ENCODE measurements at regions not wholly inside any gene's neighbourhood (a gene's known extent, or its start where the extent isn't known, plus 50 kb on each side); places are given as distances from the start of the nearest gene placed in this dataset.

- Mint-ChIP-seq H3K27me3 (no peaks in the 10 kb centered on the region), H3K27ac (no peak overlapping the region), H3K4me3 (no peak overlapping the region), H3K4me1 (no peaks in the 10 kb centered on the region), H3K36me3 (no peaks in the 10 kb centered on the region), H3K9me3 (ENCODE audit: low read depth) (no peaks in the 10 kb centered on the region)
- ATAC-seq (no peak), DNase-seq (no peak)
- CTCF ChIA-PET = no interaction called here
Observed at GRCh38 chr3:168870892-168871291, 775.2 kb upstream of the GOLIM4 start.

GRCh38 chr3:168865022-168865551 lies 769.4 kb upstream of the GOLIM4 start:
- no peak overlapping the region for H3K27ac Mint-ChIP-seq
- no peaks in the 10 kb centered on the region for H3K4me1 Mint-ChIP-seq
- H3K9me3 Mint-ChIP-seq (ENCODE audit: low read depth) = no peaks in the 10 kb centered on the region
- no peak for DNase-seq
- no peaks in the 10 kb centered on the region for H3K27me3 Mint-ChIP-seq
- CTCF ChIA-PET = interaction anchor here (0.7 to 1.7 kb wide), 6 partner anchors 11 to 880 kb away, joined by 3 to 7 read pairs (median 4); no protein-coding TSS in a partner anchor
- no peak for ATAC-seq
- H3K4me3 Mint-ChIP-seq = no peak overlapping the region
- no peaks in the 10 kb centered on the region for H3K36me3 Mint-ChIP-seq

- Mint-ChIP-seq H3K9me3 (ENCODE audit: low read depth) (no peaks in the 10 kb centered on the region), H3K4me3 (no peak overlapping the region), H3K27me3 (no peaks in the 10 kb centered on the region), H3K36me3 (no peaks in the 10 kb centered on the region), H3K27ac (no peak overlapping the region), H3K4me1 (no peaks in the 10 kb centered on the region)
- no peak for ATAC-seq
- DNase-seq = no peak
- CTCF ChIA-PET = interaction anchor here (0.8 to 1.7 kb wide), 5 partner anchors 12 to 881 kb away, joined by 3 to 7 read pairs (median 5); no protein-coding TSS in a partner anchor
Observed at GRCh38 chr3:168864107-168865021, 768.6 kb upstream of the GOLIM4 start.

- ATAC-seq (no peak), DNase-seq (no peak)
- no peaks in the 10 kb centered on the region for H3K36me3 Mint-ChIP-seq
- CTCF ChIA-PET = no interaction called here
- H3K27ac Mint-ChIP-seq = no peak overlapping the region
- no peaks in the 10 kb centered on the region for H3K4me1 Mint-ChIP-seq
- H3K27me3 Mint-ChIP-seq = no peaks in the 10 kb centered on the region
- H3K9me3 Mint-ChIP-seq (ENCODE audit: low read depth) = no peaks in the 10 kb centered on the region
- no peak overlapping the region for H3K4me3 Mint-ChIP-seq
Observed at GRCh38 chr3:168863561-168863960, 767.8 kb upstream of the GOLIM4 start.

GRCh38 chr3:168862466-168862865 lies 766.7 kb upstream of the GOLIM4 start:
- no peaks in the 10 kb centered on the region for H3K27me3 Mint-ChIP-seq
- no peaks in the 10 kb centered on the region for H3K36me3 Mint-ChIP-seq
- no peak overlapping the region for H3K4me3 Mint-ChIP-seq
- ATAC-seq = no peak
- no peaks in the 10 kb centered on the region for H3K9me3 Mint-ChIP-seq (ENCODE audit: low read depth)
- CTCF ChIA-PET = no interaction called here
- DNase-seq = no peak
- H3K27ac Mint-ChIP-seq = no peak overlapping the region
- H3K4me1 Mint-ChIP-seq = no peaks in the 10 kb centered on the region

- no peak overlapping the region for H3K27ac Mint-ChIP-seq
Observed at GRCh38 chr3:168860592-168860991, 764.9 kb upstream of the GOLIM4 start.

GRCh38 chr3:168860028-168860427 lies 764.3 kb upstream of the GOLIM4 start:
- no peak for DNase-seq
- ATAC-seq = no peak
- Mint-ChIP-seq H3K27ac (no peak overlapping the region), H3K36me3 (no peaks in the 10 kb centered on the region), H3K4me1 (no peaks in the 10 kb centered on the region), H3K9me3 (ENCODE audit: low read depth) (no peaks in the 10 kb centered on the region), H3K4me3 (no peak overlapping the region), H3K27me3 (no peaks in the 10 kb centered on the region)
- CTCF ChIA-PET = no interaction called here

More at GRCh38 chr3:168860592-168860991, 764.9 kb upstream of the GOLIM4 start:
- Mint-ChIP-seq H3K4me3 (no peak overlapping the region), H3K27me3 (no peaks in the 10 kb centered on the region), H3K4me1 (no peaks in the 10 kb centered on the region), H3K36me3 (no peaks in the 10 kb centered on the region), H3K9me3 (ENCODE audit: low read depth) (no peaks in the 10 kb centered on the region)
- CTCF ChIA-PET = no interaction called here
- ATAC-seq (no peak), DNase-seq (no peak)

GRCh38 chr3:168859574-168859973 lies 763.9 kb upstream of the GOLIM4 start:
- Mint-ChIP-seq H3K9me3 (ENCODE audit: low read depth) (no peaks in the 10 kb centered on the region), H3K36me3 (no peaks in the 10 kb centered on the region), H3K27me3 (no peaks in the 10 kb centered on the region), H3K4me1 (no peaks in the 10 kb centered on the region), H3K27ac (no peak overlapping the region), H3K4me3 (no peak overlapping the region)
- DNase-seq (no peak), ATAC-seq (no peak)
- CTCF ChIA-PET = no interaction called here

- no peaks in the 10 kb centered on the region for H3K9me3 Mint-ChIP-seq (ENCODE audit: low read depth)
- ATAC-seq = no peak
- no peaks in the 10 kb centered on the region for H3K4me1 Mint-ChIP-seq
- no peaks in the 10 kb centered on the region for H3K36me3 Mint-ChIP-seq
- no peak overlapping the region for H3K4me3 Mint-ChIP-seq
- H3K27ac Mint-ChIP-seq = no peak overlapping the region
- CTCF ChIA-PET = no interaction called here
- DNase-seq = no peak
- H3K27me3 Mint-ChIP-seq = no peaks in the 10 kb centered on the region
Observed at GRCh38 chr3:168859143-168859542, 763.4 kb upstream of the GOLIM4 start.

GRCh38 chr3:168858327-168858726 lies 762.6 kb upstream of the GOLIM4 start:
- Mint-ChIP-seq H3K27ac (no peak overlapping the region), H3K4me3 (no peak overlapping the region), H3K4me1 (no peaks in the 10 kb centered on the region), H3K27me3 (no peaks in the 10 kb centered on the region), H3K36me3 (no peaks in the 10 kb centered on the region), H3K9me3 (ENCODE audit: low read depth) (no peaks in the 10 kb centered on the region)
- CTCF ChIA-PET = no interaction called here
- DNase-seq (no peak), ATAC-seq (no peak)

- CTCF ChIA-PET = no interaction called here
- H3K9me3 Mint-ChIP-seq (ENCODE audit: low read depth) = peaks cover 2% of the 10 kb centered on the region
- H3K27ac Mint-ChIP-seq = no peak overlapping the region
- H3K36me3 Mint-ChIP-seq = no peaks in the 10 kb centered on the region
- ATAC-seq (no peak), DNase-seq (no peak)
- H3K4me3 Mint-ChIP-seq = no peak overlapping the region
- H3K4me1 Mint-ChIP-seq = no peaks in the 10 kb centered on the region
- no peaks in the 10 kb centered on the region for H3K27me3 Mint-ChIP-seq
Observed at GRCh38 chr3:168850109-168850508, 754.4 kb upstream of the GOLIM4 start.

- no peak for DNase-seq
- H3K36me3 Mint-ChIP-seq = no peaks in the 10 kb centered on the region
- CTCF ChIA-PET = interaction anchor here (2.3 kb wide), 1 partner anchor 636 kb away, joined by 15 read pairs; no protein-coding TSS in a partner anchor
- no peak for ATAC-seq
- H3K4me3 Mint-ChIP-seq = no peak overlapping the region
- H3K27me3 Mint-ChIP-seq = no peaks in the 10 kb centered on the region
- H3K4me1 Mint-ChIP-seq = no peaks in the 10 kb centered on the region
- peaks cover 2% of the 10 kb centered on the region for H3K9me3 Mint-ChIP-seq (ENCODE audit: low read depth)
- H3K27ac Mint-ChIP-seq = no peak overlapping the region
Observed at GRCh38 chr3:168847291-168847883, 751.7 kb upstream of the GOLIM4 start.

- no peak overlapping the region for H3K4me3 Mint-ChIP-seq
Observed at GRCh38 chr3:168844894-168845482, 749.3 kb upstream of the GOLIM4 start.

More at GRCh38 chr3:168844894-168845482, 749.3 kb upstream of the GOLIM4 start:
- no peak overlapping the region for H3K27ac Mint-ChIP-seq
- H3K27me3 Mint-ChIP-seq = no peaks in the 10 kb centered on the region
- ATAC-seq = no peak
- CTCF ChIA-PET = no interaction called here
- DNase-seq = no peak
- no peaks in the 10 kb centered on the region for H3K4me1 Mint-ChIP-seq
- H3K36me3 Mint-ChIP-seq = no peaks in the 10 kb centered on the region
- no peaks in the 10 kb centered on the region for H3K9me3 Mint-ChIP-seq (ENCODE audit: low read depth)
